ENCODE measurements at regions not wholly inside any gene's neighbourhood (a gene's known extent, or its start where the extent isn't known, plus 50 kb on each side); places are given as distances from the start of the nearest gene placed in this dataset.

- TF ChIP-seq CHD7 (IDR thresholded peaks at IDR 0.05; ENCODE audit: insufficient replicate concordance, low read length) (no peak), TAF1 (IDR thresholded peaks at IDR 0.05; ENCODE audit: low read depth, low read length) (no peak), ATF3 (IDR thresholded peaks at IDR 0.05; ENCODE audit: insufficient read depth, low read depth, low read length) (no peak), CEBPB (IDR thresholded peaks at IDR 0.05; ENCODE audit: low read depth, low read length) (no peak)
Measured at GRCh38 chr3:178010306-178010705, 525.9 kb upstream of the KCNMB2 start (continued).
